ENCODE measurements at regions not wholly inside any gene's neighbourhood (a gene's known extent, or its start where the extent isn't known, plus 50 kb on each side); places are given as distances from the start of the nearest gene placed in this dataset.

DNA sequence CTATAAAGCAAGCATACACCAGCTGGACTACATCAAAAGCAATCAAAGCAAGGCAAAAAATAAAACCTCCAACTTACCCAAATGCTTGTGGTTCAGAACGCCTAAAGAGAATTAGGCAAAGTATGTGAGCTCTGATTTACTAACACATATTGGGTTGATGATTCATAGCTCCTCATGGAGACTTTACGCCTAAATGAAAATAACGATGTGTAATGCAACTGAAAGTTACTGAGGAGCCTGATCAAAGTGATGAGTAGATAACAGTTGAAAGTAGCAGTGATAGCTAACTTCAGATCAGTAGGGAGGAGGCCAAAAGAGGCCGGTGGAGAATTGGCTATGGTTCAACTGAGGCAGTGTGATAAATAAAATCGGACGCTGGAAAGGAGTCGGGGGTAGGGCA is 85.0 kb downstream of the MPP7 start (continued):
- TF ChIP-seq CEBPG (CRISPR knock-in tag; IDR thresholded peaks at IDR 0.05), result no peak
- no peak for TF ChIP-seq CEBPG (tag; conservative IDR thresholded peaks at IDR 0.05 in 1 of 2, IDR thresholded peaks at IDR 0.05 in 1 of 2)

DNA sequence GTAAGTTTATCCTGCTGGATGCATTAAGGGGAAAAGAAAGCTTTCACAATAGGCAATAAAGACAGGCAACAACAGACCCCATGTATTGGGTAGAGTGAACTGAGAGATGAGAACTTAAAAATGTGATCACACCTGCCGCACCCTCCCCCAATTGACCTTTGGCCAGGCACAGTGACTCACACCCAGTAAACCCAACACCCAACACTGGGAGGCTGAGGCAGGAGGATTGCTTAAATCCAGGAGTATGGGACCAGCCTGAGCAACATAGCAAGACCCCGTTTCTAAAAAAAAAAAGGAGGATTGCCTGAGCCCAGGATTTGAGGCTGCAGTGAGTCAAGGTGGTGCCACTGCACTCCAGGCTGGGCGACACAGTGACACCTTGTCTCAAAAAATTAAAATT is 86.9 kb downstream of the MPP7 start:
- no peaks in the 10 kb centered on the region; a peak in 2 of 5 replicates for H3K27me3 ChIP-seq (ENCODE audit: control insufficient read depth in 2 of 2, insufficient read depth in 2 of 2, low read length in 2 of 2)
- H3K36me3 ChIP-seq (ENCODE audit: control insufficient read depth, insufficient read depth, low read length), result no peaks in the 10 kb centered on the region
- no peak for DNase-seq (ENCODE audit: extremely low read depth in 1 of 4, low spot score in 3 of 4)

More for the DNA sequence above, 86.9 kb downstream of the MPP7 start:
- intact Hi-C loops (cut with micrococcal nuclease) (no loop called here), in situ Hi-C loops (cut with MboI) (no loop called here)
- H3K9ac ChIP-seq (ENCODE audit: insufficient read depth in 1 of 2, low read depth in 2 of 2, low read length in 2 of 2), result no peak overlapping the region
- H3K27ac ChIP-seq (ENCODE audit: extremely low read depth, low read depth, low read length), result no peak overlapping the region
- H4K20me1 ChIP-seq (replicated peaks; ENCODE audit: control insufficient read depth, insufficient read depth, low read length), result no peaks in the 10 kb centered on the region
- ChIA-PET CTCF (ENCODE audit: low intra/inter-chr PET ratio) (no interaction called here), POLR2A (no interaction called here)
- no peaks in the 10 kb centered on the region for H3K9me1 ChIP-seq (ENCODE audit: control insufficient read depth, insufficient read depth, low read length)
- no peak overlapping the region for H2AFZ ChIP-seq (ENCODE audit: low read depth, low read length)
- 3% methylated on average over 2 of the region's 3 CpGs for WGBS (ENCODE audit: insufficient coverage, low coverage, missing lambda C conversion rate)
- TF ChIP-seq MTA3 (IDR thresholded peaks at IDR 0.05; ENCODE audit: borderline replicate concordance) (no peak), NCOA2 (IDR thresholded peaks at IDR 0.05; ENCODE audit: partially characterized antibody in 2 of 2) (no peak), ZNF140 (CRISPR knock-in tag; IDR thresholded peaks at IDR 0.05) (no peak), CXXC5 (CRISPR knock-in tag; IDR thresholded peaks at IDR 0.05) (no peak), CHD4 (IDR thresholded peaks at IDR 0.05; ENCODE audit: insufficient read depth, insufficient replicate concordance, low read depth, low read length, poor library complexity, severe bottlenecking) (no peak), U2AF1 (optimal IDR thresholded peaks at IDR 0.05; ENCODE audit: low read depth, low read length) (no peak), MEIS2 (IDR thresholded peaks at IDR 0.05; ENCODE audit: partially characterized antibody) (no peak), BDP1 (IDR thresholded peaks at IDR 0.05; ENCODE audit: insufficient read depth, insufficient read length) (no peak), HNRNPK (IDR thresholded peaks at IDR 0.05; ENCODE audit: low read depth, low read length, poor library complexity, severe bottlenecking) (no peak), ZNF133 (CRISPR knock-in tag; IDR thresholded peaks at IDR 0.05) (no peak), ZNF174 (CRISPR knock-in tag; IDR thresholded peaks at IDR 0.05) (no peak), RAD21 (CRISPR knock-in tag; conservative IDR thresholded peaks at IDR 0.05 in 1 of 2, IDR thresholded peaks at IDR 0.05 in 1 of 2) (no peak), POLR2H (tag; IDR thresholded peaks at IDR 0.05; ENCODE audit: low read depth) (no peak), PPARD (CRISPR knock-in tag; IDR thresholded peaks at IDR 0.05) (no peak), ZNF217 (CRISPR knock-in tag; IDR thresholded peaks at IDR 0.05) (no peak)
- TF ChIP-seq, protein P1, sequence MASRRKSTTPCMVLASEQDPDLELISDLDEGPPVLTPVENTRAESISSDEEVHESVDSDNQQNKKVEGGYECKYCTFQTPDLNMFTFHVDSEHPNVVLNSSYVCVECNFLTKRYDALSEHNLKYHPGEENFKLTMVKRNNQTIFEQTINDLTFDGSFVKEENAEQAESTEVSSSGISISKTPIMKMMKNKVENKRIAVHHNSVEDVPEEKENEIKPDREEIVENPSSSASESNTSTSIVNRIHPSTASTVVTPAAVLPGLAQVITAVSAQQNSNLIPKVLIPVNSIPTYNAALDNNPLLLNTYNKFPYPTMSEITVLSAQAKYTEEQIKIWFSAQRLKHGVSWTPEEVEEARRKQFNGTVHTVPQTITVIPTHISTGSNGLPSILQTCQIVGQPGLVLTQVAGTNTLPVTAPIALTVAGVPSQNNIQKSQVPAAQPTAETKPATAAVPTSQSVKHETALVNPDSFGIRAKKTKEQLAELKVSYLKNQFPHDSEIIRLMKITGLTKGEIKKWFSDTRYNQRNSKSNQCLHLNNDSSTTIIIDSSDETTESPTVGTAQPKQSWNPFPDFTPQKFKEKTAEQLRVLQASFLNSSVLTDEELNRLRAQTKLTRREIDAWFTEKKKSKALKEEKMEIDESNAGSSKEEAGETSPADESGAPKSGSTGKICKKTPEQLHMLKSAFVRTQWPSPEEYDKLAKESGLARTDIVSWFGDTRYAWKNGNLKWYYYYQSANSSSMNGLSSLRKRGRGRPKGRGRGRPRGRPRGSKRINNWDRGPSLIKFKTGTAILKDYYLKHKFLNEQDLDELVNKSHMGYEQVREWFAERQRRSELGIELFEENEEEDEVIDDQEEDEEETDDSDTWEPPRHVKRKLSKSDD (conservative IDR thresholded peaks at IDR 0.05; ENCODE audit: low read length), result no peak
- TF ChIP-seq, protein P2, sequence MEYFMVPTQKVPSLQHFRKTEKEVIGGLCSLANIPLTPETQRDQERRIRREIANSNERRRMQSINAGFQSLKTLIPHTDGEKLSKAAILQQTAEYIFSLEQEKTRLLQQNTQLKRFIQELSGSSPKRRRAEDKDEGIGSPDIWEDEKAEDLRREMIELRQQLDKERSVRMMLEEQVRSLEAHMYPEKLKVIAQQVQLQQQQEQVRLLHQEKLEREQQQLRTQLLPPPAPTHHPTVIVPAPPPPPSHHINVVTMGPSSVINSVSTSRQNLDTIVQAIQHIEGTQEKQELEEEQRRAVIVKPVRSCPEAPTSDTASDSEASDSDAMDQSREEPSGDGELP (CRISPR knock-in tag; IDR thresholded peaks at IDR 0.05; ENCODE audit: borderline replicate concordance), result no peak
- no peaks in the 10 kb centered on the region for H3K9me3 ChIP-seq (replicated peaks; ENCODE audit: control insufficient read depth, insufficient read depth, low read depth, low read length)
- no peaks in the 10 kb centered on the region for H3K4me1 ChIP-seq (replicated peaks in 1 of 2; ENCODE audit: control insufficient read depth in 2 of 2, insufficient read depth in 2 of 2, low read length in 2 of 2)
- no TSS peak for BruUV-seq (replicated peaks)
- no peak overlapping the region for H3K4me2 ChIP-seq (ENCODE audit: insufficient read depth, low read length)
- ATAC-seq (no peak), FAIRE-seq (no peak)
- no peak overlapping the region for H3K4me3 ChIP-seq
- H3K79me2 ChIP-seq (ENCODE audit: control insufficient read depth, insufficient read depth, low read length), result no peaks in the 10 kb centered on the region
